SKM-1 treated with dmso at 0.1 percent for 144 hours (cell line): ENCODE measurements at regions not wholly inside any gene's neighbourhood (a gene's known extent, or its start where the extent isn't known, plus 50 kb on each side); places are given as distances from the start of the nearest gene placed in this dataset.
"Not testable (repeated sequence)": the region's sequence is repeated elsewhere in the genome, so short reads cannot be mapped to it uniquely, and the experiment has no call there.

Experiments used
- DNase-seq: peaks from one replicate; lab custom pipeline; 2025; ENCODE audit not compliant: unreplicated experiment; lab: John Stamatoyannopoulos, UW

- no peak for DNase-seq
These were observed 174.4 kb downstream of the NUFIP1 start for GRCh38 chr13:44814836-44815235.

- DNase-seq = no peak
These were observed 175.1 kb downstream of the NUFIP1 start for GRCh38 chr13:44814161-44814560.

GRCh38 chr13:44812818-44813217, 176.5 kb downstream of the NUFIP1 start:
- DNase-seq = no peak

GRCh38 chr13:44810061-44810840, 179.0 kb downstream of the NUFIP1 start:
- no peak for DNase-seq

- DNase-seq = no peak
These were observed 180.1 kb downstream of the NUFIP1 start for GRCh38 chr13:44809190-44809589.

- no peak for DNase-seq
These were observed 181.1 kb downstream of the NUFIP1 start for GRCh38 chr13:44808185-44808584.

GRCh38 chr13:44807449-44808034, 181.7 kb downstream of the NUFIP1 start:
- no peak for DNase-seq

- DNase-seq = no peak
These were observed 182.4 kb downstream of the NUFIP1 start for GRCh38 chr13:44806826-44807225.

- no peak for DNase-seq
These were observed 183.7 kb downstream of the NUFIP1 start for GRCh38 chr13:44805585-44805984.

GRCh38 chr13:44803390-44803789, 185.9 kb downstream of the NUFIP1 start:
- no peak for DNase-seq

GRCh38 chr13:44802491-44802890, 186.8 kb downstream of the NUFIP1 start:
- DNase-seq = peak; percentile 28

GRCh38 chr13:44801990-44802389, 187.3 kb downstream of the NUFIP1 start:
- DNase-seq = peak; percentile 32

GRCh38 chr13:44800626-44801025, 188.6 kb downstream of the NUFIP1 start:
- DNase-seq = no peak

GRCh38 chr13:44797685-44798084, 191.6 kb downstream of the NUFIP1 start:
- DNase-seq = no peak

- peak; percentile 59 for DNase-seq
These were observed 192.4 kb downstream of the NUFIP1 start for GRCh38 chr13:44796597-44797490.

- DNase-seq = not testable (repeated sequence)
These were observed 193.2 kb downstream of the NUFIP1 start for GRCh38 chr13:44796039-44796438.

- DNase-seq = no peak
These were observed 194.1 kb downstream of the NUFIP1 start for GRCh38 chr13:44795176-44795575.

GRCh38 chr13:44792096-44792495, 197.2 kb downstream of the NUFIP1 start:
- no peak for DNase-seq

- no peak for DNase-seq
These were observed 199.0 kb downstream of the NUFIP1 start for GRCh38 chr13:44790289-44790688.

- DNase-seq = no peak
These were observed 201.7 kb downstream of the NUFIP1 start for GRCh38 chr13:44787617-44788016.

GRCh38 chr13:44786756-44787155, 202.5 kb downstream of the NUFIP1 start:
- no peak for DNase-seq

GRCh38 chr13:44785401-44785800, 203.9 kb downstream of the NUFIP1 start:
- DNase-seq = no peak
